HG02852 (cell line): ENCODE measurements at regions not wholly inside any gene's neighbourhood (a gene's known extent, or its start where the extent isn't known, plus 50 kb on each side); places are given as distances from the start of the nearest gene placed in this dataset.

Experiments used
- ATAC-seq: cut with Tn5 transposase; IDR thresholded peaks from one replicate; pipeline ENCODE4 v1.9.1; 2021; ENCODE audit warnings: mild to moderate bottlenecking, moderate library complexity; ENCODE audit not compliant: unreplicated experiment

GRCh38 chr9:1201262-1201661, 151.1 kb downstream of the DMRT2 start:
- ATAC-seq = no peak

- ATAC-seq = no peak
These were observed 151.7 kb downstream of the DMRT2 start for GRCh38 chr9:1201901-1202300.

- ATAC-seq = no peak
These were observed 152.5 kb downstream of the DMRT2 start for GRCh38 chr9:1202512-1203280.

- ATAC-seq = no peak
These were observed 157.5 kb downstream of the DMRT2 start for GRCh38 chr9:1207686-1208085.

GRCh38 chr9:1208157-1208556, 158.0 kb downstream of the DMRT2 start:
- no peak for ATAC-seq

GRCh38 chr9:1210954-1211353, 160.8 kb downstream of the DMRT2 start:
- ATAC-seq = no peak

GRCh38 chr9:1216532-1216931, 166.4 kb downstream of the DMRT2 start:
- ATAC-seq = no peak

- no peak for ATAC-seq
These were observed 166.9 kb downstream of the DMRT2 start for GRCh38 chr9:1217076-1217475.

- no peak for ATAC-seq
These were observed 169.1 kb downstream of the DMRT2 start for GRCh38 chr9:1219284-1219683.

- ATAC-seq = no peak
These were observed 171.1 kb downstream of the DMRT2 start for GRCh38 chr9:1221298-1221697.

GRCh38 chr9:1222511-1222910, 172.4 kb downstream of the DMRT2 start:
- no peak for ATAC-seq

- ATAC-seq = no peak
These were observed 182.1 kb downstream of the DMRT2 start for GRCh38 chr9:1231998-1232919.

- no peak for ATAC-seq
These were observed 183.4 kb downstream of the DMRT2 start for GRCh38 chr9:1233568-1233967.

GRCh38 chr9:1235650-1236049, 185.5 kb downstream of the DMRT2 start:
- ATAC-seq = no peak

- ATAC-seq = no peak
These were observed 185.9 kb downstream of the DMRT2 start for GRCh38 chr9:1236061-1236460.

GRCh38 chr9:1238407-1238806, 188.2 kb downstream of the DMRT2 start:
- ATAC-seq = no peak

GRCh38 chr9:1248743-1249142, 198.6 kb downstream of the DMRT2 start:
- ATAC-seq = no peak

- no peak for ATAC-seq
These were observed 203.2 kb downstream of the DMRT2 start for GRCh38 chr9:1253064-1253979.

GRCh38 chr9:1254071-1254470, 203.9 kb downstream of the DMRT2 start:
- no peak for ATAC-seq

- ATAC-seq = no peak
These were observed 206.0 kb downstream of the DMRT2 start for GRCh38 chr9:1256178-1256577.

GRCh38 chr9:1261266-1261665, 211.1 kb downstream of the DMRT2 start:
- no peak for ATAC-seq
